Endothelial cell of umbilical vein (primary cell): ENCODE measurements at regions not wholly inside any gene's neighbourhood (a gene's known extent, or its start where the extent isn't known, plus 50 kb on each side); places are given as distances from the start of the nearest gene placed in this dataset.

ENCODE experiments used
- BruUV-seq: library from RNA; stranded (reverse); fragments of 400-500 nt; replicated peaks from 2 replicates; lab custom pipeline; 2021; lab: Mats Ljungman, UMichigan
- CTCF ChIA-PET: fragments of 300-600, 350-600 bp; sonication (Branson Sonifier 250); formaldehyde crosslinking; loops from one replicate; lab custom pipeline; 2021; ENCODE audit warnings: antibody characterized with exemption, inconsistent platforms; lab: Charles Lee
- POLR2A ChIA-PET: fragments of 300-600, 350-600 bp; sonication (Branson Sonifier 250); formaldehyde crosslinking; loops from one replicate; lab custom pipeline; 2021; ENCODE audit warnings: antibody characterized with exemption, inconsistent platforms; lab: Charles Lee
- DNase-seq: peaks from one replicate; pipeline ENCODE4 v3.0.0-alpha.2; 2011; ENCODE audit warnings: low read depth, low spot score
- FAIRE-seq: peaks from 2 replicates; lab custom pipeline; 2011; peaks lifted over from hg19 to GRCh38; lab: Jason Lieb, UNC
- H2AFZ ChIP-seq: 2 replicates; pipeline ENCODE4 v1.6.0; 2012; ENCODE audit warnings: low read depth, low read length, control low read depth, inconsistent platforms
- H3K27ac ChIP-seq: 2 replicates; pipeline ENCODE4 v1.5.1; 2011; ENCODE audit warnings: low read depth, mild to moderate bottlenecking, control low read depth, low read length, moderate library complexity; ENCODE audit not compliant: insufficient read depth
- H3K27me3 ChIP-seq, 2 experiments: 2 replicates each; pipeline versions ENCODE4 v1.6.0 to v1.6.1; 2011; ENCODE audit warnings: low read length in 2 of 2, mixed read lengths in 1 of 2; ENCODE audit not compliant: control insufficient read depth in 2 of 2, insufficient read depth in 2 of 2
- H3K36me3 ChIP-seq, 2 experiments: 2 replicates in 1 of 2; 3 replicates in 1 of 2; pipeline ENCODE4 v1.5.1; 2011; ENCODE audit warnings: low read length in 2 of 2, mild to moderate bottlenecking in 1 of 2, moderate library complexity in 1 of 2; ENCODE audit not compliant: control insufficient read depth in 2 of 2, insufficient read depth in 2 of 2; ENCODE audit errors: extremely low read depth in 1 of 2
- H3K4me1 ChIP-seq: 3 replicates; pipeline ENCODE4 v1.5.1; 2011; ENCODE audit warnings: mild to moderate bottlenecking, low read length; ENCODE audit not compliant: control insufficient read depth, insufficient read depth; ENCODE audit errors: extremely low read depth
- H3K4me2 ChIP-seq: 2 replicates; pipeline ENCODE4 v1.6.1; 2011; ENCODE audit warnings: low read length, control low read depth, mixed read lengths; ENCODE audit not compliant: insufficient read depth
- H3K4me3 ChIP-seq, 3 experiments: fragments of 200-600 bp in 1 of 3; sonication (generic), shearing (Covaris generic) in 1 of 3; replicated peaks in 1 of 3; 2 replicates each; pipeline ENCODE4 v1.5.1; 2011 to 2016; ENCODE audit warnings: control low read depth in 3 of 3, low read length in 3 of 3, mild to moderate bottlenecking in 2 of 3, inconsistent platforms in 1 of 3, low read depth in 1 of 3, moderate library complexity in 1 of 3; ENCODE audit not compliant: insufficient read depth in 1 of 3
- H3K79me2 ChIP-seq: 2 replicates; pipeline ENCODE4 v1.6.0; 2012; ENCODE audit warnings: low read length, inconsistent platforms; ENCODE audit not compliant: control insufficient read depth, insufficient read depth
- H3K9ac ChIP-seq: replicated peaks from 2 replicates; pipeline ENCODE3; 2011; ENCODE audit warnings: low read length, control low read depth; ENCODE audit not compliant: insufficient read depth; ENCODE audit errors: extremely low read depth
- H3K9me1 ChIP-seq: replicated peaks from 3 replicates; pipeline ENCODE4 v1.6.0; 2011; ENCODE audit warnings: mild to moderate bottlenecking, low read length; ENCODE audit not compliant: control insufficient read depth, insufficient read depth; ENCODE audit errors: extremely low read depth
- H3K9me3 ChIP-seq: replicated peaks from 2 replicates; pipeline ENCODE4 v1.5.1; 2012; ENCODE audit warnings: low read length, inconsistent platforms; ENCODE audit not compliant: control insufficient read depth, insufficient read depth
- H4K20me1 ChIP-seq: replicated peaks from 2 replicates; pipeline ENCODE3; 2011; ENCODE audit warnings: mild to moderate bottlenecking, low read length; ENCODE audit not compliant: control insufficient read depth, insufficient read depth; ENCODE audit errors: extremely low read depth
- CTCF ChIP-seq, 2 donors: IDR thresholded peaks; 1 replicate in 1 of 2; 2 replicates in 1 of 2; pipeline ENCODE4 v1.5.1; 2011; ENCODE audit warnings: low read length in 2 of 2, mild to moderate bottlenecking in 2 of 2, moderate library complexity in 2 of 2, control low read depth in 1 of 2, inconsistent platforms in 1 of 2, low read depth in 1 of 2; ENCODE audit not compliant: insufficient read depth in 1 of 2; ENCODE audit errors: extremely low read depth in 1 of 2
- EZH2 ChIP-seq: IDR thresholded peaks from 2 replicates; pipeline ENCODE4 v1.6.1; 2012; ENCODE audit warnings: borderline replicate concordance, low read depth, mild to moderate bottlenecking, moderate library complexity, low read length, inconsistent platforms; ENCODE audit not compliant: severe bottlenecking
- FOS ChIP-seq: IDR thresholded peaks from 2 replicates; pipeline ENCODE4 v1.6.1; 2011; ENCODE audit warnings: mild to moderate bottlenecking, low read length, moderate library complexity, borderline replicate concordance; ENCODE audit not compliant: insufficient read depth
- GATA2 ChIP-seq: IDR thresholded peaks from 2 replicates; pipeline ENCODE4 v1.7.0; 2011; ENCODE audit warnings: low read depth, mild to moderate bottlenecking, moderate library complexity, mixed read lengths, low read length; ENCODE audit not compliant: insufficient read length, insufficient read depth
- JUN ChIP-seq: IDR thresholded peaks from 2 replicates; pipeline ENCODE4 v1.6.1; 2011; ENCODE audit warnings: borderline replicate concordance, low read depth; ENCODE audit not compliant: insufficient read length, insufficient read depth
- MAX ChIP-seq: IDR thresholded peaks from 2 replicates; pipeline ENCODE4 v1.6.1; 2011; ENCODE audit not compliant: insufficient read depth, insufficient read length
- MYC ChIP-seq: IDR thresholded peaks from one replicate; pipeline ENCODE4 v1.6.1; 2011; ENCODE audit warnings: mild to moderate bottlenecking, low read depth, low read length
- dilution Hi-C: fragments of 300-500 bp; cut with MboI; formaldehyde crosslinking; loops from one replicate; pipeline ENCODE4 v1.15.0; 2019; ENCODE audit warnings: low sequenced_read_pairs; ENCODE audit not compliant: extremely low pct_ligation_motif_present
- intact Hi-C: fragments of 100-400 bp; cut with micrococcal nuclease; formaldehyde crosslinking; loops from one replicate; pipeline ENCODE4 v1.10.0; 2022

- BruUV-seq = no TSS peak
- Histone ChIP-seq H3K27me3 (peaks cover 3% of the 10 kb centered on the region in 2 experiments), H2AFZ (no peak overlapping the region), H3K9ac (no peak overlapping the region), H3K4me1 (no peaks in the 10 kb centered on the region), H3K27ac (no peak overlapping the region), H3K79me2 (no peaks in the 10 kb centered on the region), H4K20me1 (no peaks in the 10 kb centered on the region), H3K4me2 (no peak overlapping the region), H3K36me3 (no peaks in the 10 kb centered on the region), H3K4me3 (no peak overlapping the region), H3K9me1 (no peaks in the 10 kb centered on the region), H3K9me3 (no peaks in the 10 kb centered on the region)
- FAIRE-seq (no peak), DNase-seq (no peak)
- intact Hi-C loops = no loop called here
- ChIA-PET POLR2A (no interaction called here), CTCF (no interaction called here)
- TF ChIP-seq CTCF (IDR thresholded peaks at IDR 0.05; ENCODE audit: extremely low read depth in 1 of 2, insufficient read depth in 1 of 2, low read depth in 1 of 2, low read length in 2 of 2) = no peak
- TF ChIP-seq MYC = no peak
- no peak for TF ChIP-seq GATA2
- no peak for TF ChIP-seq FOS
- dilution Hi-C loops = no loop called here
Observed at GRCh38 chr12:82620917-82621316, 65.8 kb upstream of the TMTC2 start.

- Histone ChIP-seq H3K27me3 (no peaks in the 10 kb centered on the region), H3K4me3 (no peak overlapping the region), H3K36me3 (no peaks in the 10 kb centered on the region), H3K9me3 (no peaks in the 10 kb centered on the region), H3K4me2 (no peak overlapping the region), H3K9ac (no peak overlapping the region), H3K27ac (no peak overlapping the region), H3K9me1 (no peaks in the 10 kb centered on the region), H3K79me2 (no peaks in the 10 kb centered on the region), H3K4me1 (no peaks in the 10 kb centered on the region), H4K20me1 (no peaks in the 10 kb centered on the region), H2AFZ (no peak overlapping the region)
- BruUV-seq = no TSS peak
- CTCF ChIA-PET = interaction anchor here (0.8 to 2.2 kb wide), 9 partner anchors 59 to 982 kb away, joined by 3 to 6 read pairs (median 3); partner anchors contain the start of genes CCDC59 and METTL25
- FAIRE-seq (no peak), DNase-seq (no peak)
- POLR2A ChIA-PET = no interaction called here
- intact Hi-C loops (no loop called here), dilution Hi-C loops (no loop called here)
- no peak for TF ChIP-seq GATA2
- TF ChIP-seq JUN = no peak
- TF ChIP-seq FOS = no peak
- no peak for TF ChIP-seq EZH2
- TF ChIP-seq MAX = no peak
- TF ChIP-seq CTCF (IDR thresholded peaks at IDR 0.05; ENCODE audit: extremely low read depth in 1 of 2, insufficient read depth in 1 of 2, low read depth in 1 of 2, low read length in 2 of 2) = no peak
Observed at GRCh38 chr12:82625523-82625922, 61.2 kb upstream of the TMTC2 start.
